Loucy (cell line): ENCODE measurements at regions not wholly inside any gene's neighbourhood (a gene's known extent, or its start where the extent isn't known, plus 50 kb on each side); places are given as distances from the start of the nearest gene placed in this dataset.

Source experiments
- H2AFZ ChIP-seq: fragments of 200-600 bp; sonication (generic); 2 replicates; pipeline ENCODE4 v1.6.0; 2016; ENCODE audit warnings: antibody characterized with exemption, mild to moderate bottlenecking, low read length, moderate library complexity
- H3F3A ChIP-seq: fragments of 200-600 bp; 2 replicates; pipeline ENCODE4 v1.6.0; 2016; ENCODE audit warnings: antibody characterized with exemption, low read depth, mild to moderate bottlenecking
- H3K27me3 ChIP-seq: fragments of 200-600 bp; sonication (generic); 2 replicates; pipeline ENCODE4 v1.6.1; 2014; ENCODE audit warnings: low read length, mild to moderate bottlenecking; ENCODE audit not compliant: insufficient read depth, poor library complexity, severe bottlenecking
- H3K36me3 ChIP-seq: fragments of 200-600 bp; sonication (generic); 2 replicates; pipeline ENCODE4 v1.6.1; 2016; ENCODE audit warnings: low read length; ENCODE audit not compliant: insufficient read depth
- H3K4me1 ChIP-seq: fragments of 200-600 bp; sonication (generic); 2 replicates; pipeline ENCODE4 v1.5.1; 2014; ENCODE audit warnings: low read length, mild to moderate bottlenecking; ENCODE audit not compliant: insufficient read depth, poor library complexity, severe bottlenecking
- H3K4me2 ChIP-seq: fragments of 200-600 bp; sonication (generic); 2 replicates; pipeline ENCODE4 v1.6.0; 2014; ENCODE audit warnings: antibody characterized with exemption, low read length, low read depth, mild to moderate bottlenecking; ENCODE audit not compliant: poor library complexity, severe bottlenecking
- H3K4me3 ChIP-seq: fragments of 200-600 bp; sonication (generic); 2 replicates; pipeline ENCODE4 v1.5.1; 2014; ENCODE audit warnings: low read length, mild to moderate bottlenecking, mixed read lengths; ENCODE audit not compliant: poor library complexity, severe bottlenecking
- H3K79me2 ChIP-seq: fragments of 200-600 bp; sonication (generic); 2 replicates; pipeline ENCODE4 v1.6.1; 2014; ENCODE audit warnings: low read length; ENCODE audit not compliant: insufficient read depth
- H3K9ac ChIP-seq: fragments of 200-600 bp; sonication (generic); 2 replicates; pipeline ENCODE4 v1.6.0; 2014; ENCODE audit warnings: mild to moderate bottlenecking, low read depth, low read length, moderate library complexity; ENCODE audit not compliant: poor library complexity, severe bottlenecking
- H3K9me2 ChIP-seq: fragments of 200-600 bp; sonication (generic); replicated peaks from 2 replicates; pipeline ENCODE4 v1.6.1; 2016; ENCODE audit warnings: low read depth, low read length, mixed read lengths
- H3K9me3 ChIP-seq: fragments of 200-600 bp; sonication (generic); 2 replicates; pipeline ENCODE4 v1.6.1; 2014; ENCODE audit warnings: mild to moderate bottlenecking, antibody characterized with exemption, low read length, low read depth; ENCODE audit not compliant: insufficient read depth
- H4K20me1 ChIP-seq: fragments of 200-600 bp; sonication (generic); 2 replicates; pipeline ENCODE4 v1.6.0; 2014; ENCODE audit warnings: antibody characterized with exemption, low read length, mild to moderate bottlenecking; ENCODE audit not compliant: insufficient read depth, poor library complexity, severe bottlenecking
- CTCF ChIP-seq: fragments of 200-600 bp; sonication (generic); conservative IDR thresholded peaks from 2 replicates; pipeline ENCODE4 v1.5.1; 2014; ENCODE audit warnings: mild to moderate bottlenecking, antibody characterized with exemption, low read length
- EZH2phosphoT487 ChIP-seq: fragments of 200-600 bp; IDR thresholded peaks from 2 replicates; pipeline ENCODE4 v1.6.1; 2018; ENCODE audit warnings: antibody characterized with exemption, mild to moderate bottlenecking, moderate library complexity, borderline replicate concordance

- H3K79me2 ChIP-seq = no peaks in the 10 kb centered on the region
- H3K9ac ChIP-seq = no peak overlapping the region
- H3K4me3 ChIP-seq = no peak overlapping the region
- H3K4me2 ChIP-seq = no peak overlapping the region
- no peaks in the 10 kb centered on the region for H3K36me3 ChIP-seq
- H3K9me3 ChIP-seq = no peaks in the 10 kb centered on the region
- no peaks in the 10 kb centered on the region for H3K9me2 ChIP-seq
- TF ChIP-seq CTCF = no peak
- TF ChIP-seq EZH2phosphoT487 = no peak
- H4K20me1 ChIP-seq = no peaks in the 10 kb centered on the region
- no peak overlapping the region for H2AFZ ChIP-seq
- H3F3A ChIP-seq = no peaks in the 10 kb centered on the region
- no peaks in the 10 kb centered on the region for H3K4me1 ChIP-seq
- no peaks in the 10 kb centered on the region for H3K27me3 ChIP-seq
These were observed 385.9 kb downstream of the BMP4 start for GRCh38 chr14:53570411-53571387.

- Histone ChIP-seq H3K79me2 (no peaks in the 10 kb centered on the region), H3F3A (no peaks in the 10 kb centered on the region), H3K4me1 (no peaks in the 10 kb centered on the region), H3K9me2 (no peaks in the 10 kb centered on the region), H3K36me3 (no peaks in the 10 kb centered on the region), H3K4me3 (no peak overlapping the region), H2AFZ (no peak overlapping the region), H4K20me1 (no peaks in the 10 kb centered on the region), H3K27me3 (no peaks in the 10 kb centered on the region), H3K4me2 (no peak overlapping the region), H3K9ac (no peak overlapping the region), H3K9me3 (no peaks in the 10 kb centered on the region)
- TF ChIP-seq EZH2phosphoT487 (no peak), CTCF (no peak)
These were observed 387.2 kb downstream of the BMP4 start for GRCh38 chr14:53569446-53569845.

GRCh38 chr14:53567236-53567780, 389.3 kb downstream of the BMP4 start:
- Histone ChIP-seq H4K20me1 (no peaks in the 10 kb centered on the region), H2AFZ (no peak overlapping the region), H3K36me3 (no peaks in the 10 kb centered on the region), H3K79me2 (no peaks in the 10 kb centered on the region), H3K4me1 (no peaks in the 10 kb centered on the region), H3K9me2 (no peaks in the 10 kb centered on the region), H3F3A (no peaks in the 10 kb centered on the region), H3K9ac (no peak overlapping the region), H3K27me3 (no peaks in the 10 kb centered on the region), H3K9me3 (no peaks in the 10 kb centered on the region), H3K4me3 (no peak overlapping the region), H3K4me2 (no peak overlapping the region)
- TF ChIP-seq EZH2phosphoT487 (no peak), CTCF (no peak)
